Testis (tissue), 2 donors: ENCODE measurements at regions not wholly inside any gene's neighbourhood (a gene's known extent, or its start where the extent isn't known, plus 50 kb on each side); places are given as distances from the start of the nearest gene placed in this dataset.

Source experiments
- CTCF ChIP-seq, 3 experiments: fragments of 450-650 bp in 2 of 3; fragments of 200-600 bp in 1 of 3; sonication (generic) in 1 of 3; IDR thresholded peaks; one replicate each; pipeline ENCODE4 v1.5.1; 2016 to 2019; ENCODE audit warnings: antibody characterized with exemption in 3 of 3, mild to moderate bottlenecking in 2 of 3, moderate library complexity in 1 of 3
- POLR2A ChIP-seq: fragments of 450-650 bp; IDR thresholded peaks from one replicate; pipeline ENCODE4 v1.6.1; 2017; ENCODE audit warnings: antibody characterized with exemption, mild to moderate bottlenecking, moderate library complexity

DNA sequence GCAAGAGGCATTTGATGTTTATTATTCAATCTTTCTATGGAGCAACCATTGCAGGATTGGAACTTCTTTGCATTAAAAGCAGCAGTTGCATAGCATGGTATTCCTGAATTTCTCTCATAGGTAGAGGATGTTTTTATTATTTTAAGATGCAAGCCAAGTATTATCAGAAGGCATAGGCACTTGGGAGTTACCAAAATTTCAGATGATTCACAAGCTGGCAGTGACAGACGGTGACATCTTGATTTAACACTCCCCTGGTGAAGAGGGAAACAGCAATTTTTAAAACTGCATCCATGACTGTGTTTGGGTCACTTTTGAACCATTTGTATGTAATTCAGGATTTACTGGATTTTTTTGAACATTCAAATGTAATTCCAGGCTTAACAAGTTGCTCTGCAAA, 654.3 kb downstream of the SLC4A3 start:
- TF ChIP-seq CTCF (IDR thresholded peaks at IDR 0.05) (no peak), POLR2A (no peak)
